Heart left ventricle (tissue), 13 donors: ENCODE measurements at regions not wholly inside any gene's neighbourhood (a gene's known extent, or its start where the extent isn't known, plus 50 kb on each side); places are given as distances from the start of the nearest gene placed in this dataset.

Experiments
- CTCF ChIP-seq, 12 donors: fragments of 200-600 bp; sonication (generic) in 4 of 12; IDR thresholded peaks; one replicate each; pipeline versions ENCODE4 v1.5.0 to v1.8.0; 2018 to 2022; ENCODE audit warnings: antibody characterized with exemption in 12 of 12, mild to moderate bottlenecking in 5 of 12
- POLR2A ChIP-seq, 2 donors: fragments of 450-650 bp; IDR thresholded peaks; one replicate each; pipeline ENCODE4 v1.6.1; 2017; ENCODE audit warnings: antibody characterized with exemption in 2 of 2, mild to moderate bottlenecking in 2 of 2, moderate library complexity in 2 of 2
- donor health status: ischemic (EF 13 %, LVEDD 7.1; RV severe dilation, severe dysfunction).
- donor health status: DM: no; HTN: yes; CAD: no.
- donor health status: DM: no; HTN: no; CAD: no.
- donor health status: ischemic (EF 25% LVEDD 6.9; RV normal size, moderate dysfunction).
- donor health status: ischemic (EF 25% LVEDD 5.7; RV mildly dilated, moderate dysfunction).
- donor health status: ischemic (EF 35%, LVEDD 5.7; RV mildly dilated, moderate dysfunction).
- donor health status: nonischemic (EF 11% LVEDD 7.7; RV severe dilation, severe dysfunction).
- donor health status: DM: yes; HTN: yes; CAD: no.
- donor health status: PGD.
- donor health status: ischemic (EF 29% LVEDD 5.4; RV normal size, mild dysfunction).
- donor health status: nonischemic (EF 23%, LVEDD 6.1; RV moderate dilation, normal function).

- no peak for TF ChIP-seq CTCF (IDR thresholded peaks at IDR 0.05)
- no peak for TF ChIP-seq POLR2A (IDR thresholded peaks at IDR 0.05)
Measured at GRCh38 chr5:159386028-159386711, 55.9 kb upstream of the IL12B start.
